ENCODE measurements at regions not wholly inside any gene's neighbourhood (a gene's known extent, or its start where the extent isn't known, plus 50 kb on each side); places are given as distances from the start of the nearest gene placed in this dataset.

GRCh38 chr11:107250017-107250416 is 207.6 kb downstream of the CWF19L2 start:
- Mint-ChIP-seq H3K9me3 (no peaks in the 10 kb centered on the region), H3K4me1 (ENCODE audit: low read depth) (no peaks in the 10 kb centered on the region), H3K27ac (no peak overlapping the region), H3K27me3 (ENCODE audit: low read depth) (no peaks in the 10 kb centered on the region), H3K4me3 (no peak overlapping the region), H3K36me3 (ENCODE audit: low read depth) (no peaks in the 10 kb centered on the region)
- DNase-seq (ENCODE audit: low spot score) = no peak

GRCh38 chr11:107249054-107249453 is 208.6 kb downstream of the CWF19L2 start:
- Mint-ChIP-seq H3K27me3 (ENCODE audit: low read depth) (no peaks in the 10 kb centered on the region), H3K9me3 (no peaks in the 10 kb centered on the region), H3K4me3 (no peak overlapping the region), H3K4me1 (ENCODE audit: low read depth) (no peaks in the 10 kb centered on the region), H3K36me3 (ENCODE audit: low read depth) (no peaks in the 10 kb centered on the region), H3K27ac (no peak overlapping the region)
- DNase-seq (ENCODE audit: low spot score) = no peak

- no peaks in the 10 kb centered on the region for H3K4me1 Mint-ChIP-seq (ENCODE audit: low read depth)
- H3K36me3 Mint-ChIP-seq (ENCODE audit: low read depth) = no peaks in the 10 kb centered on the region
- no peaks in the 10 kb centered on the region for H3K27me3 Mint-ChIP-seq (ENCODE audit: low read depth)
- H3K27ac Mint-ChIP-seq = no peak overlapping the region
- H3K9me3 Mint-ChIP-seq = no peaks in the 10 kb centered on the region
- no peak for DNase-seq (ENCODE audit: low spot score)
- H3K4me3 Mint-ChIP-seq = no peak overlapping the region
Measured at GRCh38 chr11:107247167-107247861, 210.3 kb downstream of the CWF19L2 start.

- no peaks in the 10 kb centered on the region for H3K27me3 Mint-ChIP-seq (ENCODE audit: low read depth)
- no peaks in the 10 kb centered on the region for H3K4me1 Mint-ChIP-seq (ENCODE audit: low read depth)
- no peaks in the 10 kb centered on the region for H3K36me3 Mint-ChIP-seq (ENCODE audit: low read depth)
- DNase-seq (ENCODE audit: low spot score) = no peak
- no peak overlapping the region for H3K27ac Mint-ChIP-seq
- H3K9me3 Mint-ChIP-seq = no peaks in the 10 kb centered on the region
- no peak overlapping the region for H3K4me3 Mint-ChIP-seq
Measured at GRCh38 chr11:107243929-107244328, 213.7 kb downstream of the CWF19L2 start.

GRCh38 chr11:107232451-107232850 is 214.2 kb upstream of the GUCY1A2 start:
- no peaks in the 10 kb centered on the region for H3K36me3 Mint-ChIP-seq (ENCODE audit: low read depth)
- no peaks in the 10 kb centered on the region for H3K4me1 Mint-ChIP-seq (ENCODE audit: low read depth)
- no peak for DNase-seq (ENCODE audit: low spot score)
- H3K27ac Mint-ChIP-seq = no peak overlapping the region
- no peaks in the 10 kb centered on the region for H3K27me3 Mint-ChIP-seq (ENCODE audit: low read depth)
- H3K9me3 Mint-ChIP-seq = peaks cover 5% of the 10 kb centered on the region
- no peak overlapping the region for H3K4me3 Mint-ChIP-seq

- H3K27me3 Mint-ChIP-seq (ENCODE audit: low read depth) = no peaks in the 10 kb centered on the region
- no peak for DNase-seq (ENCODE audit: low spot score)
- no peak overlapping the region for H3K27ac Mint-ChIP-seq
- no peaks in the 10 kb centered on the region for H3K9me3 Mint-ChIP-seq
- no peak overlapping the region for H3K4me3 Mint-ChIP-seq
- H3K36me3 Mint-ChIP-seq (ENCODE audit: low read depth) = no peaks in the 10 kb centered on the region
- H3K4me1 Mint-ChIP-seq (ENCODE audit: low read depth) = no peaks in the 10 kb centered on the region
Measured at GRCh38 chr11:107224836-107225235, 206.6 kb upstream of the GUCY1A2 start.

- no peaks in the 10 kb centered on the region for H3K36me3 Mint-ChIP-seq (ENCODE audit: low read depth)
- H3K27me3 Mint-ChIP-seq (ENCODE audit: low read depth) = no peaks in the 10 kb centered on the region
- no peaks in the 10 kb centered on the region for H3K9me3 Mint-ChIP-seq
- H3K4me1 Mint-ChIP-seq (ENCODE audit: low read depth) = no peaks in the 10 kb centered on the region
- no peak overlapping the region for H3K4me3 Mint-ChIP-seq
- DNase-seq (ENCODE audit: low spot score) = no peak
- H3K27ac Mint-ChIP-seq = no peak overlapping the region
Measured at GRCh38 chr11:107222916-107223460, 204.7 kb upstream of the GUCY1A2 start.

GRCh38 chr11:107222431-107222830 is 204.2 kb upstream of the GUCY1A2 start:
- H3K4me1 Mint-ChIP-seq (ENCODE audit: low read depth) = no peaks in the 10 kb centered on the region
- DNase-seq (ENCODE audit: low spot score) = no peak
- H3K27me3 Mint-ChIP-seq (ENCODE audit: low read depth) = no peaks in the 10 kb centered on the region
- H3K36me3 Mint-ChIP-seq (ENCODE audit: low read depth) = no peaks in the 10 kb centered on the region
- H3K27ac Mint-ChIP-seq = no peak overlapping the region
- no peak overlapping the region for H3K4me3 Mint-ChIP-seq
- no peaks in the 10 kb centered on the region for H3K9me3 Mint-ChIP-seq

GRCh38 chr11:107221748-107222285 is 203.5 kb upstream of the GUCY1A2 start:
- H3K27me3 Mint-ChIP-seq (ENCODE audit: low read depth) = no peaks in the 10 kb centered on the region
- DNase-seq (ENCODE audit: low spot score) = no peak

GRCh38 chr11:107218123-107219013 is 200.1 kb upstream of the GUCY1A2 start:
- Mint-ChIP-seq H3K9me3 (no peaks in the 10 kb centered on the region), H3K27me3 (ENCODE audit: low read depth) (no peaks in the 10 kb centered on the region), H3K36me3 (ENCODE audit: low read depth) (no peaks in the 10 kb centered on the region), H3K4me3 (no peak overlapping the region), H3K27ac (no peak overlapping the region), H3K4me1 (ENCODE audit: low read depth) (no peaks in the 10 kb centered on the region)
- DNase-seq (ENCODE audit: low spot score) = no peak

More at GRCh38 chr11:107221748-107222285, 203.5 kb upstream of the GUCY1A2 start:
- H3K4me1 Mint-ChIP-seq (ENCODE audit: low read depth) = no peaks in the 10 kb centered on the region
- H3K27ac Mint-ChIP-seq = no peak overlapping the region
- no peaks in the 10 kb centered on the region for H3K36me3 Mint-ChIP-seq (ENCODE audit: low read depth)
- no peak overlapping the region for H3K4me3 Mint-ChIP-seq
- no peaks in the 10 kb centered on the region for H3K9me3 Mint-ChIP-seq

GRCh38 chr11:107217444-107217843 is 199.2 kb upstream of the GUCY1A2 start:
- H3K4me1 Mint-ChIP-seq (ENCODE audit: low read depth) = no peaks in the 10 kb centered on the region

GRCh38 chr11:107215010-107215409 is 196.7 kb upstream of the GUCY1A2 start:
- DNase-seq (ENCODE audit: low spot score) = no peak
- Mint-ChIP-seq H3K27me3 (ENCODE audit: low read depth) (no peaks in the 10 kb centered on the region), H3K4me3 (no peak overlapping the region), H3K27ac (no peak overlapping the region), H3K9me3 (peaks cover 3% of the 10 kb centered on the region), H3K36me3 (ENCODE audit: low read depth) (no peaks in the 10 kb centered on the region), H3K4me1 (ENCODE audit: low read depth) (no peaks in the 10 kb centered on the region)

More at GRCh38 chr11:107217444-107217843, 199.2 kb upstream of the GUCY1A2 start:
- H3K4me3 Mint-ChIP-seq = no peak overlapping the region
- no peak overlapping the region for H3K27ac Mint-ChIP-seq
- no peaks in the 10 kb centered on the region for H3K9me3 Mint-ChIP-seq
- no peaks in the 10 kb centered on the region for H3K36me3 Mint-ChIP-seq (ENCODE audit: low read depth)
- H3K27me3 Mint-ChIP-seq (ENCODE audit: low read depth) = no peaks in the 10 kb centered on the region
- no peak for DNase-seq (ENCODE audit: low spot score)

GRCh38 chr11:107203656-107204055 is 185.4 kb upstream of the GUCY1A2 start:
- no peak overlapping the region for H3K27ac Mint-ChIP-seq
- H3K36me3 Mint-ChIP-seq (ENCODE audit: low read depth) = no peaks in the 10 kb centered on the region
- no peak for DNase-seq (ENCODE audit: low spot score)
- no peaks in the 10 kb centered on the region for H3K4me1 Mint-ChIP-seq (ENCODE audit: low read depth)
- no peaks in the 10 kb centered on the region for H3K27me3 Mint-ChIP-seq (ENCODE audit: low read depth)
- no peak overlapping the region for H3K4me3 Mint-ChIP-seq
- no peaks in the 10 kb centered on the region for H3K9me3 Mint-ChIP-seq

- Mint-ChIP-seq H3K9me3 (no peaks in the 10 kb centered on the region), H3K4me1 (ENCODE audit: low read depth) (no peaks in the 10 kb centered on the region), H3K27me3 (ENCODE audit: low read depth) (no peaks in the 10 kb centered on the region), H3K4me3 (no peak overlapping the region), H3K36me3 (ENCODE audit: low read depth) (no peaks in the 10 kb centered on the region), H3K27ac (no peak overlapping the region)
- no peak for DNase-seq (ENCODE audit: low spot score)
Measured at GRCh38 chr11:107202241-107202640, 184.0 kb upstream of the GUCY1A2 start.

Measured in T-helper 2 cell treated with Interferon-gamma antibody and Interleukin-4, amounts not matched to agents 5 μg/mL and 100 μg/mL, for 36 hours (primary cell).